ENCODE measurements at regions not wholly inside any gene's neighbourhood (a gene's known extent, or its start where the extent isn't known, plus 50 kb on each side); places are given as distances from the start of the nearest gene placed in this dataset.
"Not testable (repeated sequence)": the region's sequence is repeated elsewhere in the genome, so short reads cannot be mapped to it uniquely, and the experiment has no call there.

DNA sequence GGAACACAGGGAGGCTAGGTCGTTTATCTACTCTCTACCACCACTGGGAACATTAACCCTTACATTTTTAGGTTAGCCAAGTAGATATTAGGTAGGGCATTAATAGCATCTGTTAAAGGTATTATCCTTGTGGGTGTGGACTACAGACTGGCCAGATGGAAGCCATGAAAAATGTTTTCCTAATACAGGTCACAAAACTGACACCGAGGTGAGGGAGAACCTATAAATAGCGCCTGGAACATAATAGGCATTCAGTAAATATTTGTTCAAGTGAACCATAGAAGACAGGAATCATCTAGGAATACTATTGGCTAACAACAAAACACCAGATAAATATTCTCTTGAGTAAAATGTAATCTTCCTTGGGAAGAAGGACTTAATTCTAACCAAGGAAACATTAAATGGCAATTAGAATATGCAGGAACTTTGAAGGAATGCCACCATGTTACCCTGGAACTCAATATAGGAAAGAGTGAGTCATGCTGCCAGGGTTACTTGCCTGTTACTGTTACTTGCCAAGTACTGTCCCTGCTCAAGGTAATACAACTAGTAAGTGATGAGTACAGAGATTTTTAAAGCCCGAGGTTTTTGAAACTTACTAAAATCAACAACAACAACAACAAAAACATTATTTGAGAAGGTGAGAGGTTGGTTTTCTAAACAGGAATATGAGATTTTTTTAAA lies 79.0 kb downstream of the SOX3 start:
- TF ChIP-seq CTCF (conservative IDR thresholded peaks at IDR 0.05; ENCODE audit: low read depth, low read length): no peak
- no peak overlapping the region for H3K4me3 ChIP-seq (ENCODE audit: low read depth, low read length)
- DNase-seq (ENCODE audit: low read depth): no peak

- no peak for TF ChIP-seq CTCF (conservative IDR thresholded peaks at IDR 0.05; ENCODE audit: low read depth, low read length)
- no peak for DNase-seq (ENCODE audit: low read depth)
- H3K4me3 ChIP-seq (ENCODE audit: low read depth, low read length): no peak overlapping the region
Measured at GRCh38 chrX:140422501-140422900, 82.4 kb downstream of the SOX3 start.

GRCh38 chrX:140402131-140402530 lies 102.7 kb downstream of the SOX3 start:
- not testable (repeated sequence) for DNase-seq (ENCODE audit: low read depth); H3K4me3 ChIP-seq (ENCODE audit: low read depth, low read length)

DNA sequence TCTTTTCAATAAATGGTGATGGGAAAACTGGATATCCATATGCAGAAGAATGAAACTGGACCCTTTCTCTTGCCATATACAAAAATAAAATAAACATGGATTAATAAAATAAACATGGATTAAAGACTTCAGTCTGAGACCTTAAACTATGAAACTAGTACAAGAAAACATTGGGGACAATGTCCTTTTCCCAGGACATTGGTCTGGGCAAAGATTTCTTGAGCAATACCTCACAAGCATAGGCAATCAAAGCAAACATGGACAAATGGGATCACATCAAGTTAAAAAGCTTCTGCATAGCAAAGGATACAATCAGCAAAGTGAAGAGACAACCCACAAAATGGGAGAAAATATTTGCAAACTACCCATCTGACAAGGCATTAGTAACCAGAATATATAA lies 108.5 kb downstream of the SOX3 start:
- H3K4me3 ChIP-seq (ENCODE audit: low read depth, low read length); DNase-seq (ENCODE audit: low read depth): not testable (repeated sequence)

GRCh38 chrX:140393507-140393906 lies 111.4 kb downstream of the SOX3 start:
- H3K4me3 ChIP-seq (ENCODE audit: low read depth, low read length): no peak overlapping the region
- TF ChIP-seq CTCF (conservative IDR thresholded peaks at IDR 0.05; ENCODE audit: low read depth, low read length): no peak
- DNase-seq (ENCODE audit: low read depth): no peak

- H3K4me3 ChIP-seq (ENCODE audit: low read depth, low read length): no peak overlapping the region
- DNase-seq (ENCODE audit: low read depth): no peak
- TF ChIP-seq CTCF (conservative IDR thresholded peaks at IDR 0.05; ENCODE audit: low read depth, low read length): no peak
Measured at GRCh38 chrX:140391313-140391712, 113.6 kb downstream of the SOX3 start.

GRCh38 chrX:140389331-140389730 lies 115.5 kb downstream of the SOX3 start:
- no peak for TF ChIP-seq CTCF (conservative IDR thresholded peaks at IDR 0.05; ENCODE audit: low read depth, low read length)

GRCh38 chrX:140362861-140363260 lies 142.0 kb downstream of the SOX3 start:
- no peak for DNase-seq (ENCODE audit: low read depth)
- no peak for TF ChIP-seq CTCF (conservative IDR thresholded peaks at IDR 0.05; ENCODE audit: low read depth, low read length)
- H3K4me3 ChIP-seq (ENCODE audit: low read depth, low read length): no peak overlapping the region

More at GRCh38 chrX:140389331-140389730, 115.5 kb downstream of the SOX3 start:
- DNase-seq (ENCODE audit: low read depth): no peak
- H3K4me3 ChIP-seq (ENCODE audit: low read depth, low read length): no peak overlapping the region
